Right lobe of liver (tissue), 4 donors: ENCODE measurements at regions not wholly inside any gene's neighbourhood (a gene's known extent, or its start where the extent isn't known, plus 50 kb on each side); places are given as distances from the start of the nearest gene placed in this dataset.

Source experiments
- CTCF ChIP-seq, 4 donors: fragments of 200-600 bp in 3 of 4; fragments of 450-650 bp in 1 of 4; IDR thresholded peaks; one replicate each; pipeline versions ENCODE4 v1.5.1 to v1.8.0; 2016 to 2022; ENCODE audit warnings: antibody characterized with exemption in 4 of 4, mild to moderate bottlenecking in 2 of 4
- POLR2A ChIP-seq: fragments of 450-650 bp; IDR thresholded peaks from one replicate; pipeline ENCODE4 v1.6.1; 2017; ENCODE audit warnings: antibody characterized with exemption, mild to moderate bottlenecking
- donor health status: DM: no; HTN: no; CAD: no.
- donor health status: DM: no; HTN: no; CAD: no.
- donor health status: DM: no; HTN: yes; CAD: no.

DNA sequence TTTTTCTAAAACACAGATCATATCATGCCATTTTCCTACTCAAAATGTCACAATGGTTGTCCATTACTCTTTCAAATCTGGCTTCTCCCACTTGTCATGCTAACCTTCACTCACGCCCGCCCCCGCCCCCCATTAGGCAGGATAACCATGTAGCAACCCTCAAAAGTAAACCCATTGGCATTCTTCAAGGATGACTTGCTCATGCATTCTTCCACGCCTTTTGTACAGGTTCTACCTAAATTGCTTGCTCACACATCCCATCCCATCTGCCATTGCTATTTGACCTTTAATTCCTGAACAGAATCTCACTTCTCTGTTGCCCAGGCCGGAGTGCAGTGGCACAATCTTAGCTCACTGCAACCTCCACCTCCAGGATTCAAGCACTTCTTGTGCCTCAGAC, 389.3 kb downstream of the MCTP2 start:
- TF ChIP-seq CTCF (IDR thresholded peaks at IDR 0.05): no peak
- TF ChIP-seq POLR2A: no peak
